ENCODE measurements at regions not wholly inside any gene's neighbourhood (a gene's known extent, or its start where the extent isn't known, plus 50 kb on each side); places are given as distances from the start of the nearest gene placed in this dataset.

DNA sequence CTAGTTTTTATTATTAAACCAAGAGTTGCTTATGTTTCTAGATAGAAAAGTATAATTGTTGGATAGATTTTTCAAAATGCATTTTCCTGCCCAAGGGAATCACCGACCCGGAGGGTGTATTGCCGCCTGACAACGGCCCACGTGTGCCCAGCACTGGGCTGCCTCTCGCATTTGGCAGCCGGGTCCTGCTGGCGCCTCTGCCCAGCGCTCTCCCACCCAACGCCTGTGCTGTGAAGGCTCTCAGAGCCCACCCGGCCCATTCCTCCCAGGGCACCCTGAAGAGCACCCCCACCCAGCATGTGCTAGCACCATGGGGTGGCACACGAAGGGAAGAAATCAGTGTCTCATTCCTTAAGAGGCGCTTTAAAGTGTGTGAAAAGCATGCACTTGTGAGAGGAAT is 88.3 kb upstream of the AFDN start:
- 87 to 96% (median 90%) methylated on average over 8 to 13 of the region's 13 CpGs for WGBS, 4 donors
- intact Hi-C loops (cut with DNase I): no loop called here

DNA sequence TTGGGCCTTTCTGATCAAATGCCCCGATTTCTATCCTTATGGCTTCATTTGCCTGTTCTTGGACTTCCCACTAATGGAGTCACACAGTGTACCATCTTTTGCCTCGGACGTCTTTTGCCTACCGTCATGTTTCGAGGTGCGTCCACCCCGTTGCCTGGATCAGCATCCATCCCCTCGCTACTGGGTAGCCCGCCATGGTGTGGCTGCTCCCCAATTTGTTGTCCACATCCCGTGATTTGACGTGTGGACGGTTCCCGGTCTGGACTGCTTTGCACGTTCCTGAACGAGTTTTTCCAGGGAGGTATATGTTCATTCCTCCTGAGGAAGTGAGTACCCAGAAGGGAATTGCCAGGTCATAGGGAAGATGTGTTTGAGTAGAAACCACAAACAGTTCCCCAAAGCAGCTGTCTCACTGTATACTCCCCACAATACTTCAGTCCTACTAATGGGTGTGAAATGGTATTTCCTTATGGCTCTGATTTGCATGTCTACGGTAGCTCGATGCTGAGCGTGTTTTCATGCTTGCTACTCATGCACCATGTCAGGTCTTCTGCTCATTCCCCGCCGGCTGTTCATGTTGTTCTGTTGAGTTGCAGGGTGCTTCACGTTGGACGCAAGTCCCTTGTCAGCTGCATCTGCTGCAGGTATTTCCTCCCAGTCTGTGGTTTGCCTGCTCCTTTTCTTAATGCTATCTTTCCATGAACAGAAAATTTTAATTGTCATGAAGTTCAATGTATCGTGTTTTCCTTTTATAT is 86.8 kb upstream of the AFDN start:
- WGBS, 4 donors: 87 to 90% (median 90%) methylated on average over 23 of the region's 23 CpGs

More for the DNA sequence above, 88.3 kb upstream of the AFDN start:
- no peak overlapping the region for H3K4me3 ChIP-seq
- no peaks in the 10 kb centered on the region for H3K36me3 ChIP-seq (replicated peaks in 1 of 2)
- H3K27me3 ChIP-seq: no peaks in the 10 kb centered on the region
- H3K9me3 ChIP-seq (replicated peaks in 1 of 3): no peaks in the 10 kb centered on the region
- no peak for TF ChIP-seq POLR2A (IDR thresholded peaks at IDR 0.05)
- TF ChIP-seq, protein P1, sequence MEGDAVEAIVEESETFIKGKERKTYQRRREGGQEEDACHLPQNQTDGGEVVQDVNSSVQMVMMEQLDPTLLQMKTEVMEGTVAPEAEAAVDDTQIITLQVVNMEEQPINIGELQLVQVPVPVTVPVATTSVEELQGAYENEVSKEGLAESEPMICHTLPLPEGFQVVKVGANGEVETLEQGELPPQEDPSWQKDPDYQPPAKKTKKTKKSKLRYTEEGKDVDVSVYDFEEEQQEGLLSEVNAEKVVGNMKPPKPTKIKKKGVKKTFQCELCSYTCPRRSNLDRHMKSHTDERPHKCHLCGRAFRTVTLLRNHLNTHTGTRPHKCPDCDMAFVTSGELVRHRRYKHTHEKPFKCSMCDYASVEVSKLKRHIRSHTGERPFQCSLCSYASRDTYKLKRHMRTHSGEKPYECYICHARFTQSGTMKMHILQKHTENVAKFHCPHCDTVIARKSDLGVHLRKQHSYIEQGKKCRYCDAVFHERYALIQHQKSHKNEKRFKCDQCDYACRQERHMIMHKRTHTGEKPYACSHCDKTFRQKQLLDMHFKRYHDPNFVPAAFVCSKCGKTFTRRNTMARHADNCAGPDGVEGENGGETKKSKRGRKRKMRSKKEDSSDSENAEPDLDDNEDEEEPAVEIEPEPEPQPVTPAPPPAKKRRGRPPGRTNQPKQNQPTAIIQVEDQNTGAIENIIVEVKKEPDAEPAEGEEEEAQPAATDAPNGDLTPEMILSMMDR (IDR thresholded peaks at IDR 0.05): no peak
- DNase-seq: peak in 1 of 7 donors; percentile 4
- H3K4me1 ChIP-seq (replicated peaks in 1 of 2): no peaks in the 10 kb centered on the region
- no peak overlapping the region for H3K27ac ChIP-seq

DNA sequence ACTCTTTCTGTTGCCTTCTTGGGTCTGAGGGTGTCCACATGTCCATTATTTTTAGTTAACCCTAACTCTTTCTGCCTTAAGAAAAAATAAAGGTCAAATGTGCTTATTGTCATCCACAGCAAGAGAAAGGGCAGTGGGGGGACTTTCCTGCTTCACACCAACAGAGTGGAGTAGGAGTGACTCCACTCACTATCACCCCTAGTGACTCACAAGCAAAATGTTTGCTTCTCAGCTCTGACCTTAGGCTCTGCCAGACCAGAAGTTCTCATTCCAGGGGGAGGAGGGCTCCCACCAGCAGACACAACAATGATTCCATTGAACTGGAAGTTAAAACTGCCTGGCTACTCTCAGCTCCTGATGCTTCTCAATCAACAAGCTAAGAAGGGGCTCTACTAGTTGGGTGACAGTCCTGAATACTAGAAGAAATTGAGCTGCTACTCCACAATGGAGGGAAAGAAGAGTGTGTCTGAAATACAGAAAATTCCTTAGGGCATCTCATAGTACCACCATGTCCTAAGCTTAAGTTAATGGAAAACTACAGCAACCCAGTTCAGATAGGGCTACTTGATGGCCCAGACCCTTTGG is 83.9 kb upstream of the AFDN start:
- H3K36me3 ChIP-seq (replicated peaks in 1 of 2): no peaks in the 10 kb centered on the region
- no peak overlapping the region for H3K4me3 ChIP-seq
- intact Hi-C loops (cut with DNase I): no loop called here
- H3K27me3 ChIP-seq: no peaks in the 10 kb centered on the region
- TF ChIP-seq POLR2A (IDR thresholded peaks at IDR 0.05): no peak
- TF ChIP-seq, protein P1 (IDR thresholded peaks at IDR 0.05): no peak
- H3K4me1 ChIP-seq (replicated peaks in 1 of 2): no peaks in the 10 kb centered on the region
- no peak overlapping the region for H3K27ac ChIP-seq
- no peaks in the 10 kb centered on the region for H3K9me3 ChIP-seq (replicated peaks in 1 of 3)
- no peak for DNase-seq

More for the DNA sequence above, 86.8 kb upstream of the AFDN start:
- H3K27ac ChIP-seq: no peak overlapping the region
- H3K4me1 ChIP-seq (replicated peaks in 1 of 2): no peaks in the 10 kb centered on the region
- peak in 1 of 7 donors; percentile 20 for DNase-seq
- H3K9me3 ChIP-seq (replicated peaks in 1 of 3): no peaks in the 10 kb centered on the region
- TF ChIP-seq, protein P1 (IDR thresholded peaks at IDR 0.05): no peak
- no peak for TF ChIP-seq POLR2A (IDR thresholded peaks at IDR 0.05)
- H3K27me3 ChIP-seq: no peaks in the 10 kb centered on the region
- intact Hi-C loops (cut with DNase I): no loop called here
- H3K4me3 ChIP-seq: no peak overlapping the region
- no peaks in the 10 kb centered on the region for H3K36me3 ChIP-seq (replicated peaks in 1 of 2)

DNA sequence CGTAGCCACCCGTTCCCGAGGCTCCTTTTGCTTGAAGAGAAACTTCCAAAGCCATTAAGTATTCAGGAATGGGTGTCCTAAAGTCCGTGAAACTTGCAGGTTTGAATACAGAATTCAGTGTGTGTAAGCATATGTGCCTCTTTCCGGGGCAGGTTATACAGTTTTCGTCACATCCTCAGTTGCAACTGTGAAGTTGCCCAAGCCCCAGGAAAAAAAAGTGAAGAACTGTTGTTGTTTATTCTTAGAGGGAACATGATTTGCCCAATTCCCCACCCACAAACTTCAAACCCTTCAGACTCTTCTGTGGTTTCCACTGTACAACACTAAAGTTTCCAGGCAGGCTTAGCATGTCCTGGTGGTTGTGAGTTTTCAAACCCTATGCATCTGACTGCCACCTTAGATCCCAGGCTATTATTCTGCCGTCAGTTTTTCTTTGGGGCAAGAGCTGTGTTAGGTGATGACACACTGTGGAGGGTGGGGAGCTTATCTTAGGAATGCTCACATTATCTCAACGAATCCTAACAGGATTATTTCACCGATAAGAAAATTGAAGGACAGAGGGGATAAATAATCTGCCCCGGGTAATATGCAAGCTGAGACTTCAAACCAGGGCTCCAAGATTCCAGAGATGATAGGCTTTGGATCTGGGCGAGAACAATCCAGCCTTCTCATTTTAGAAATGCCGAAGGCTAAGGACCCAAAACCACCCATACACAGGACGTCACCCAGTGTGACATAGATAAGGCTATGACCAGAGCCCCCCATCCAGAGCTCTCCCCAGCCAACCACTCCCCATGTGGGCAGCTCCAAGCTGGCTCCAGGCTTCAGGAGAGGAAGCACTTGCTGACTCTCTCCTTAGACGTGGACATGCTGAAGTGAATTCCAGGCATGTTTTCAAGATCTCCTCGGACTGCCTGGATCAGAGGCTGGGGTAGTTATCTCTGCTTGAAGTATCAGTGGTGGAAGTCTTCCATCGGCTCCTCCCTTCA is 81.7 kb upstream of the AFDN start:
- 65 to 70% (median 68%) methylated on average over 15 to 16 of the region's 16 CpGs for WGBS, 4 donors
- intact Hi-C loops (cut with DNase I): no loop called here
- Histone ChIP-seq H3K4me1 (replicated peaks in 1 of 2) (no peaks in the 10 kb centered on the region), H3K27me3 (no peaks in the 10 kb centered on the region), H3K36me3 (replicated peaks in 1 of 2) (no peaks in the 10 kb centered on the region), H3K9me3 (replicated peaks in 1 of 3) (no peaks in the 10 kb centered on the region), H3K4me3 (no peak overlapping the region), H3K27ac (no peak overlapping the region)
- no peak for TF ChIP-seq POLR2A (IDR thresholded peaks at IDR 0.05)
- TF ChIP-seq, protein P1 (IDR thresholded peaks at IDR 0.05): no peak
- DNase-seq: no peak

All from adrenal gland (tissue), 9 donors.